Activated CD8-positive, alpha-beta T cell treated with anti-CD3 and anti-CD28 coated beads for 36 hours (primary cell): ENCODE measurements at regions not wholly inside any gene's neighbourhood (a gene's known extent, or its start where the extent isn't known, plus 50 kb on each side); places are given as distances from the start of the nearest gene placed in this dataset.
"Not testable (repeated sequence)": the region's sequence is repeated elsewhere in the genome, so short reads cannot be mapped to it uniquely, and the experiment has no call there.

Source experiments
- ATAC-seq: fragments of 200-7000 bp; cut with Tn5 transposase; one replicate; pipeline ENCODE4 v1.10.0; 2021; ENCODE audit warnings: mild to moderate bottlenecking, moderate library complexity
- CTCF ChIA-PET: fragments of 350-600 bp; sonication (Branson Sonifier 250); formaldehyde crosslinking; loops from one replicate; lab custom pipeline; 2021; ENCODE audit warnings: antibody characterized with exemption; lab: Charles Lee
- POLR2A ChIA-PET: fragments of 350-600 bp; sonication (Branson Sonifier 250); formaldehyde crosslinking; loops from one replicate; lab custom pipeline; 2021; ENCODE audit warnings: antibody characterized with exemption; lab: Charles Lee
- DNase-seq: peaks from one replicate; pipeline ENCODE4 v3.0.0-alpha.2; 2020
- H3K27ac Mint-ChIP-seq: one replicate; pipeline ENCODE4 v1.8.0; 2021; ENCODE audit warnings: mild to moderate bottlenecking, mixed read lengths
- H3K27me3 Mint-ChIP-seq: one replicate; pipeline ENCODE4 v1.8.0; 2021; ENCODE audit warnings: mixed read lengths
- H3K36me3 Mint-ChIP-seq: one replicate; pipeline ENCODE4 v1.8.0; 2021; ENCODE audit warnings: low read depth, mixed read lengths
- H3K4me1 Mint-ChIP-seq: one replicate; pipeline ENCODE4 v1.8.0; 2021; ENCODE audit warnings: low read depth, mixed read lengths
- H3K4me3 Mint-ChIP-seq: one replicate; pipeline ENCODE4 v1.8.0; 2021; ENCODE audit warnings: mild to moderate bottlenecking, moderate library complexity, mixed read lengths
- H3K9me3 Mint-ChIP-seq: one replicate; pipeline ENCODE4 v1.8.0; 2021; ENCODE audit warnings: mixed read lengths
- CTCF ChIP-seq: fragments of 200-600 bp; IDR thresholded peaks from one replicate; pipeline ENCODE4 v1.8.0; 2022; ENCODE audit warnings: antibody characterized with exemption, mild to moderate bottlenecking
- intact Hi-C: fragments of 100-400 bp; cut with micrococcal nuclease; formaldehyde crosslinking; loops from one replicate; pipeline ENCODE4 v1.10.0; 2022

- H3K27me3 Mint-ChIP-seq = no peaks in the 10 kb centered on the region
- no peak overlapping the region for H3K27ac Mint-ChIP-seq
- ChIA-PET CTCF (no interaction called here), POLR2A (no interaction called here)
- intact Hi-C loops = no loop called here
- no peak for TF ChIP-seq CTCF
- no peak overlapping the region for H3K4me3 Mint-ChIP-seq
- H3K4me1 Mint-ChIP-seq = no peaks in the 10 kb centered on the region
- no peaks in the 10 kb centered on the region for H3K9me3 Mint-ChIP-seq
- ATAC-seq (no peak), DNase-seq (no peak)
- no peaks in the 10 kb centered on the region for H3K36me3 Mint-ChIP-seq
These were observed 896.5 kb downstream of the PLA2G4A start for GRCh38 chr1:187725216-187725615.

GRCh38 chr1:187733232-187733631, 904.5 kb downstream of the PLA2G4A start:
- H3K4me3 Mint-ChIP-seq = no peak overlapping the region
- no peaks in the 10 kb centered on the region for H3K36me3 Mint-ChIP-seq
- ChIA-PET POLR2A (no interaction called here), CTCF (no interaction called here)
- DNase-seq (no peak), ATAC-seq (no peak)
- H3K9me3 Mint-ChIP-seq = no peaks in the 10 kb centered on the region
- intact Hi-C loops = no loop called here
- H3K27ac Mint-ChIP-seq = no peak overlapping the region
- H3K27me3 Mint-ChIP-seq = no peaks in the 10 kb centered on the region
- no peak for TF ChIP-seq CTCF
- no peaks in the 10 kb centered on the region for H3K4me1 Mint-ChIP-seq

GRCh38 chr1:187734427-187734826, 905.7 kb downstream of the PLA2G4A start:
- no peak overlapping the region for H3K27ac Mint-ChIP-seq
- POLR2A ChIA-PET = no interaction called here
- ATAC-seq = no peak

GRCh38 chr1:187744665-187745064, 915.9 kb downstream of the PLA2G4A start:
- TF ChIP-seq CTCF = no peak
- ATAC-seq (no peak), DNase-seq (no peak)
- Mint-ChIP-seq H3K27ac (no peak overlapping the region), H3K36me3 (no peaks in the 10 kb centered on the region), H3K27me3 (no peaks in the 10 kb centered on the region), H3K4me1 (no peaks in the 10 kb centered on the region), H3K9me3 (peaks cover 3% of the 10 kb centered on the region), H3K4me3 (no peak overlapping the region)
- POLR2A ChIA-PET = no interaction called here
- CTCF ChIA-PET = no interaction called here
- intact Hi-C loops = no loop called here

More at GRCh38 chr1:187734427-187734826, 905.7 kb downstream of the PLA2G4A start:
- H3K36me3 Mint-ChIP-seq = no peaks in the 10 kb centered on the region
- CTCF ChIA-PET = no interaction called here
- H3K4me3 Mint-ChIP-seq = no peak overlapping the region
- DNase-seq = no peak
- no peaks in the 10 kb centered on the region for H3K4me1 Mint-ChIP-seq
- H3K27me3 Mint-ChIP-seq = no peaks in the 10 kb centered on the region
- intact Hi-C loops = no loop called here
- TF ChIP-seq CTCF = no peak
- no peaks in the 10 kb centered on the region for H3K9me3 Mint-ChIP-seq

GRCh38 chr1:187755536-187755935, 926.8 kb downstream of the PLA2G4A start:
- no peak for TF ChIP-seq CTCF
- Mint-ChIP-seq H3K27ac (no peak overlapping the region), H3K27me3 (no peaks in the 10 kb centered on the region), H3K4me3 (no peak overlapping the region), H3K4me1 (no peaks in the 10 kb centered on the region), H3K9me3 (no peaks in the 10 kb centered on the region), H3K36me3 (no peaks in the 10 kb centered on the region)
- no peak for ATAC-seq
- CTCF ChIA-PET = no interaction called here
- no peak for DNase-seq
- POLR2A ChIA-PET = no interaction called here
- intact Hi-C loops = loop anchor here (1.0 kb wide), 1 partner anchor 9 kb away; no protein-coding TSS in a partner anchor

- H3K4me3 Mint-ChIP-seq, H3K27ac Mint-ChIP-seq, DNase-seq, H3K9me3 Mint-ChIP-seq, POLR2A ChIA-PET, intact Hi-C loops, ATAC-seq, CTCF ChIA-PET, H3K36me3 Mint-ChIP-seq, H3K4me1 Mint-ChIP-seq, H3K27me3 Mint-ChIP-seq: not testable (repeated sequence)
These were observed 927.9 kb downstream of the PLA2G4A start for GRCh38 chr1:187756684-187757083.
